Stomach (tissue), 8 donors: ENCODE measurements at regions not wholly inside any gene's neighbourhood (a gene's known extent, or its start where the extent isn't known, plus 50 kb on each side); places are given as distances from the start of the nearest gene placed in this dataset.
"Not testable (repeated sequence)": the region's sequence is repeated elsewhere in the genome, so short reads cannot be mapped to it uniquely, and the experiment has no call there.

Experiments
- DNase-seq, 2 donors: peaks; one replicate each; pipeline versions ENCODE4 v3.0.0 to v3.0.0-alpha.2; 2013 to 2019
- H3K27ac ChIP-seq, 5 donors: fragments of 200-600 bp in 4 of 5; sonication (generic) in 4 of 5; one replicate each; pipeline ENCODE4 v1.5.1; 2013 to 2019; ENCODE audit warnings: mild to moderate bottlenecking in 1 of 5, moderate library complexity in 1 of 5
- H3K27me3 ChIP-seq, 3 donors: fragments of 200-600 bp; sonication (generic); one replicate each; pipeline ENCODE4 v1.5.1; 2017 to 2019; ENCODE audit warnings: mixed run types in 1 of 3
- H3K36me3 ChIP-seq, 4 donors: fragments of 200-600 bp; sonication (generic); 1 replicate in 3 of 4; 2 replicates in 1 of 4; pipeline ENCODE4 v1.5.1; 2016 to 2019
- H3K4me1 ChIP-seq, 4 donors: fragments of 200-600 bp; sonication (generic); one replicate each; pipeline ENCODE4 v1.5.1; 2016 to 2019
- H3K4me3 ChIP-seq, 4 donors: fragments of 200-600 bp; sonication (generic) in 3 of 4; one replicate each; pipeline ENCODE4 v1.5.1; 2016 to 2019; ENCODE audit warnings: mild to moderate bottlenecking in 1 of 4
- H3K9me3 ChIP-seq, 4 donors: fragments of 200-600 bp; sonication (generic); one replicate each; pipeline ENCODE4 v1.5.1; 2016 to 2019
- EP300 ChIP-seq: sonication (generic); formaldehyde crosslinking; IDR thresholded peaks from one replicate; pipeline ENCODE4 v1.6.1; 2017; ENCODE audit warnings: antibody characterized with exemption
- POLR2A ChIP-seq, 4 donors: fragments of 450-650 bp; IDR thresholded peaks; one replicate each; pipeline ENCODE4 v1.6.1; 2016; ENCODE audit warnings: antibody characterized with exemption in 4 of 4, control low read depth in 2 of 4, mild to moderate bottlenecking in 1 of 4, moderate library complexity in 1 of 4
- POLR2AphosphoS5 ChIP-seq, 3 donors: sonication (generic); formaldehyde crosslinking; IDR thresholded peaks; one replicate each; pipeline ENCODE4 v1.6.1; 2016; ENCODE audit warnings: antibody characterized with exemption in 3 of 3
- WGBS, 5 donors: extraction: QIAGEN DNeasy Blood & Tissue Kit in 3 of 5; methylation state at CpG; one replicate each; pipeline versions ENCODE4 v1.1.5 to v1.1.7; 2013 to 2018; 5-methylcytosine and 5-hydroxymethylcytosine counted together
- intact Hi-C: fragments of 100-400 bp; cut with DNase I; formaldehyde crosslinking; loops from one replicate; pipeline ENCODE4 v1.15.1; 2023; ENCODE audit warnings: low total_unique reads
- TF ChIP-seq, protein P1 (sequence below), 7 experiments: fragments of 450-650 bp in 4 of 7; fragments of 200-600 bp in 3 of 7; sonication (generic) in 3 of 7; IDR thresholded peaks; one replicate each; pipeline ENCODE4 v1.5.1; 2016 to 2019; ENCODE audit warnings: antibody characterized with exemption in 7 of 7, control low read depth in 2 of 7, mild to moderate bottlenecking in 1 of 7
- donor health status: healthy with polysubstance abuse.
- donor health status: Bipolar disorder and iron deficiency.
- donor health status: healthy.

DNA sequence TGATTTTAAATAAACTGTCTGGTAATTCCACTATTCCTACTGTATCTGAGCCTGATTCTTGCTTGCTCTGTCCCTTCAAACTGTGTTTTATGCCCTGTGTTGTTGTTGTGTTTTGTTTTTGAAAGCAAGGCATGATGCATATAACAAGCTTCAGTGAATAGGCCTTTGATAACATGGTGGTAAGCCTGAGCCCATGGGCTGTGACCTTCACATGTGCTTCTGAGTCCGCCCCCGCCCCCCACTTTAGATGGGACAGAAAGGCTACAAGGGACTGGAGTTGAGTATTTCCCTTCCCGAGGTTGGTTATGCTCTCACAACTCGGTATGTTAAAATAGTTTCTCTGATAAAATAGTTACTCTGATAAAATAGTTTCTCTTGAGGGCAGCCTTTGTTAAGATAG, 119.0 kb upstream of the WNT7A start:
- no peaks in the 10 kb centered on the region for H3K4me1 ChIP-seq
- intact Hi-C loops: no loop called here
- H3K27ac ChIP-seq: no peak overlapping the region
- peaks cover 0 to 29% (median 16%) of the 10 kb centered on the region in 4 donors for H3K9me3 ChIP-seq
- 54 to 73% (median 62%) methylated on average over 4 of the region's 4 CpGs for WGBS, 5 donors
- H3K4me3 ChIP-seq: no peak overlapping the region
- DNase-seq: no peak
- no peaks in the 10 kb centered on the region for H3K27me3 ChIP-seq
- no peaks in the 10 kb centered on the region for H3K36me3 ChIP-seq
- TF ChIP-seq EP300 (no peak), POLR2A (IDR thresholded peaks at IDR 0.05) (no peak), POLR2AphosphoS5 (IDR thresholded peaks at IDR 0.05) (no peak)
- TF ChIP-seq, protein P1, sequence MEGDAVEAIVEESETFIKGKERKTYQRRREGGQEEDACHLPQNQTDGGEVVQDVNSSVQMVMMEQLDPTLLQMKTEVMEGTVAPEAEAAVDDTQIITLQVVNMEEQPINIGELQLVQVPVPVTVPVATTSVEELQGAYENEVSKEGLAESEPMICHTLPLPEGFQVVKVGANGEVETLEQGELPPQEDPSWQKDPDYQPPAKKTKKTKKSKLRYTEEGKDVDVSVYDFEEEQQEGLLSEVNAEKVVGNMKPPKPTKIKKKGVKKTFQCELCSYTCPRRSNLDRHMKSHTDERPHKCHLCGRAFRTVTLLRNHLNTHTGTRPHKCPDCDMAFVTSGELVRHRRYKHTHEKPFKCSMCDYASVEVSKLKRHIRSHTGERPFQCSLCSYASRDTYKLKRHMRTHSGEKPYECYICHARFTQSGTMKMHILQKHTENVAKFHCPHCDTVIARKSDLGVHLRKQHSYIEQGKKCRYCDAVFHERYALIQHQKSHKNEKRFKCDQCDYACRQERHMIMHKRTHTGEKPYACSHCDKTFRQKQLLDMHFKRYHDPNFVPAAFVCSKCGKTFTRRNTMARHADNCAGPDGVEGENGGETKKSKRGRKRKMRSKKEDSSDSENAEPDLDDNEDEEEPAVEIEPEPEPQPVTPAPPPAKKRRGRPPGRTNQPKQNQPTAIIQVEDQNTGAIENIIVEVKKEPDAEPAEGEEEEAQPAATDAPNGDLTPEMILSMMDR (IDR thresholded peaks at IDR 0.05): no peak

DNA sequence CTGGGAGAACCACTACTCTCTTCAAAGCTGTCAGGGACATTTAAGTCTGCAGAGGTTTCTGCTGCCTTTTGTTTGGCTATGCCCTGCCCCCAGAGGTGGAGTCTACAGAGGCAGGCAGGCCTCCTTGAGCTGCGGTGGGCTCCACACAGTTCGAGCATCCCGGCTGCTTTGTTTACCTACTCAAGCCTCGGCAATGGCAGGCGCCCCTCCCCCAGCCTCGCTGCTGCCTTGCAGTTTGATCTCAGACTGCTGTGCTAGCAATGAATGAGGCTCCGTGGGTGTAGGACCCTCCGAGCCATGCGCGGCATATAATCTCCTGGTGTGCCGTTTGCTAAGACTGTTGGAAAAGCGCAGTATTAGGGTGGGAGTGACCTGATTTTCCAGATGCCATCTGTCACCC, 115.3 kb upstream of the WNT7A start:
- peaks cover 0 to 29% (median 16%) of the 10 kb centered on the region in 4 donors for H3K9me3 ChIP-seq
- intact Hi-C loops, H3K27me3 ChIP-seq, H3K4me1 ChIP-seq, DNase-seq, H3K27ac ChIP-seq, H3K4me3 ChIP-seq, H3K36me3 ChIP-seq: not testable (repeated sequence)
- WGBS, 5 donors: 89 to 95% (median 93%) methylated on average over 12 of the region's 12 CpGs

DNA sequence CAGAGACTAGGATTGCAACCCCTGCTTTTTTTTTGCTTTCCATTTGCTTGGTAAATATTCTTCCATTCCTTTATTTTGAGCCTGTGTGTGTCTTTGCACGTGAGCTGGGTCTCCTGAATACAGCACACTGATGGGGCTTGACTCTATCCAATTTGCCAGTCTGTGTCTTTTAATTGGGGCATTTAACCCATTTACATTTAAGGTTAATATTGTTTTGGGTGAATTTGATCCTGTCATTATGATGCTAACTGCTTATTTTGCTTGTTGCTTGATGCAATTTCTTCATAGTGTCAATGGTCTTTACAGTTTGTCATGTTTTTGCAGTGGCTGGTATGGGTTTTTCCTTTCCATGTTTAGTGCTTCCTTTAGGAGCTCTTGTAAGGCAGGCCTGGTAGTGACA, 109.1 kb upstream of the WNT7A start:
- H3K4me1 ChIP-seq, DNase-seq, H3K4me3 ChIP-seq, H3K36me3 ChIP-seq, intact Hi-C loops, H3K27me3 ChIP-seq, H3K27ac ChIP-seq: not testable (repeated sequence)
- WGBS, 5 donors: 48 to 85% (median 59%) methylated on average over 1 of the region's 1 CpG
- H3K9me3 ChIP-seq: peaks cover 5 to 23% (median 16%) of the 10 kb centered on the region in 4 donors

DNA sequence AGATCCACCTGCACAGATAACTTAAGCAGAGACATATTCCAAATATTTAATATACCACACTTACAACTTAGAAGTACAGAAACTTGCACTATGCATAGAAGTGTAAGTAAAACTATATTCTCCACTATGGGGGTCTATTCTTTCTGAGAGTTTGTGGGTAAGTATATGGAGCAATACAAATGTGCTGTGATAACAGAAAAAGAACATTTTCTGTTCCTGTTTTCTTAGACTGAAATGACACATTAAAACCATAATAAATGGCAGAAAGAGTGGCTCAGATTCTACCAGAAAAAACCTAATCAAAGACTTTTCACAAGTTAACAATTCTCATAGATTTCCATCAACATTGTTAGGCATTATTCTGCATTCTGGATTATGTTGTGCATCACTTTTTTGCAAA, 96.6 kb upstream of the WNT7A start:
- no peaks in the 10 kb centered on the region for H3K27me3 ChIP-seq
- H3K9me3 ChIP-seq: peaks cover 8 to 47% (median 34%) of the 10 kb centered on the region in 4 donors
- TF ChIP-seq POLR2A (IDR thresholded peaks at IDR 0.05) (no peak), POLR2AphosphoS5 (IDR thresholded peaks at IDR 0.05) (no peak), EP300 (no peak)
- TF ChIP-seq, protein P1 (IDR thresholded peaks at IDR 0.05): no peak
- no peak overlapping the region for H3K4me3 ChIP-seq
- intact Hi-C loops: no loop called here
- no peaks in the 10 kb centered on the region for H3K36me3 ChIP-seq
- H3K4me1 ChIP-seq: no peaks in the 10 kb centered on the region
- DNase-seq: no peak
- H3K27ac ChIP-seq: no peak overlapping the region

DNA sequence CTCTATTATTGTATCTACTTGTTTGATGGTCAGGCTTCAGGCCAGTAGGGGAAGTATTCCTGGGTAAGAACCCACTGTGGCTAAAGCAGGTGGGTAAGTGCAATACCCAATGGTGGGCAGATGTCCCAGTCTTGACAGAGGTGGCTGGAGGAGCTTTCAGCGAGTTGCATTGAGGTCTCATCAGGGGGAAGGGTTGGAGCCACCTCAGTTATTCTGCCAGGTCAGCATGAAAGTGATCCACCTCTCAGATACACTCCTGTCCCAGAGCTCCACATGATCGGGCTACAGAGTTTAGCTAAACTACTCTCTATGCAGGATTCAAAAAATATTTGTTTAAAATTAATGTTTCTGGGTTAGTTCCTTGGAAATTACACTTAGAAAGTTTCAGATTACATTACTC, 95.8 kb upstream of the WNT7A start:
- no peak overlapping the region for H3K27ac ChIP-seq
- H3K27me3 ChIP-seq: no peaks in the 10 kb centered on the region
- H3K9me3 ChIP-seq: peaks cover 8 to 48% (median 36%) of the 10 kb centered on the region in 4 donors
- H3K4me1 ChIP-seq: no peaks in the 10 kb centered on the region
- WGBS, 5 donors: 63 to 70% (median 68%) methylated on average over 2 of the region's 2 CpGs
- no peaks in the 10 kb centered on the region for H3K36me3 ChIP-seq
- intact Hi-C loops: no loop called here
- TF ChIP-seq EP300: no peak
- TF ChIP-seq POLR2AphosphoS5 (IDR thresholded peaks at IDR 0.05): no peak
- TF ChIP-seq, protein P1 (IDR thresholded peaks at IDR 0.05): no peak
- TF ChIP-seq POLR2A (IDR thresholded peaks at IDR 0.05): no peak
- DNase-seq: no peak
- H3K4me3 ChIP-seq: no peak overlapping the region
